HepG2 (cell line): ENCODE measurements at regions not wholly inside any gene's neighbourhood (a gene's known extent, or its start where the extent isn't known, plus 50 kb on each side); places are given as distances from the start of the nearest gene placed in this dataset.

Experiments used
- ATAC-seq: fragments of 200-7000 bp; cut with Tn5 transposase; 3 replicates; pipeline ENCODE4 v1.9.1; 2020; ENCODE audit warnings: mild to moderate bottlenecking, moderate library complexity
- BruUV-seq: library from RNA; stranded (reverse); fragments of 400-500 nt; replicated peaks from 2 replicates; lab custom pipeline; 2021; lab: Mats Ljungman, UMichigan
- CTCF ChIA-PET: fragments of 300-600 bp; formaldehyde crosslinking; extraction: SDS; loops from one replicate; lab custom pipeline; 2021; ENCODE audit warnings: low total read pairs, inconsistent platforms, low intra/inter-chr PET ratio; lab: Yijun Ruan, JAX
- POLR2A ChIA-PET: fragments of 350-600 bp; sonication (Branson Sonifier 250); formaldehyde crosslinking; loops from one replicate; lab custom pipeline; 2020; ENCODE audit warnings: antibody characterized with exemption, inconsistent platforms; lab: Yijun Ruan, JAX
- DNase-seq: peaks from one replicate; pipeline ENCODE4 v3.0.0-alpha.2; 2015; ENCODE audit warnings: low spot score
- FAIRE-seq: peaks from 3 replicates; lab custom pipeline; 2011; peaks lifted over from hg19 to GRCh38; lab: Jason Lieb, UNC
- H2AFZ ChIP-seq: one replicate; pipeline ENCODE4 v1.6.1; 2011; ENCODE audit warnings: low read length, inconsistent platforms
- H3K27ac ChIP-seq: fragments of 300-600 bp; 3 replicates; pipeline ENCODE4 v1.8.0; 2011; ENCODE audit warnings: mixed run types, mild to moderate bottlenecking, mixed read lengths, low read length, inconsistent platforms; ENCODE audit not compliant: insufficient read depth; ENCODE audit errors: extremely low read length
- H3K27me3 ChIP-seq, 2 experiments: fragments of 200-600 bp in 1 of 2; 2 replicates in 1 of 2; 3 replicates in 1 of 2; pipeline versions ENCODE4 v1.6.0 to v1.8.0; 2011; ENCODE audit warnings: low read length in 2 of 2, mild to moderate bottlenecking in 2 of 2, moderate library complexity in 2 of 2, inconsistent platforms in 1 of 2; ENCODE audit not compliant: insufficient read depth in 2 of 2, control insufficient read depth in 1 of 2
- H3K36me3 ChIP-seq, 2 experiments: fragments of 200-600 bp in 1 of 2; replicated peaks in 1 of 2; 2 replicates in 1 of 2; 3 replicates in 1 of 2; pipeline versions ENCODE4 v1.5.1 to v1.8.0; 2011; ENCODE audit warnings: low read length in 2 of 2, inconsistent platforms in 1 of 2; ENCODE audit not compliant: insufficient read depth in 2 of 2, control insufficient read depth in 1 of 2
- H3K4me1 ChIP-seq: 2 replicates; pipeline ENCODE4 v1.5.1; 2012; ENCODE audit warnings: low read length, inconsistent platforms; ENCODE audit not compliant: insufficient read depth
- H3K4me2 ChIP-seq: 2 replicates; pipeline ENCODE4 v1.6.0; 2011; ENCODE audit warnings: low read depth, low read length, inconsistent platforms
- H3K4me3 ChIP-seq, 3 experiments: fragments of 200-600 bp in 1 of 3; sonication (generic), shearing (Covaris generic) in 1 of 3; replicated peaks in 1 of 3; 2 replicates each; pipeline ENCODE4 v1.5.1; 2011 to 2016; ENCODE audit warnings: low read length in 3 of 3, inconsistent platforms in 2 of 3, low read depth in 2 of 3, mild to moderate bottlenecking in 2 of 3, control low read depth in 1 of 3, mixed read lengths in 1 of 3; ENCODE audit not compliant: insufficient read depth in 1 of 3
- H3K79me2 ChIP-seq: one replicate; pipeline ENCODE4 v1.6.1; 2011; ENCODE audit warnings: low read length, inconsistent platforms; ENCODE audit not compliant: insufficient read depth
- H3K9ac ChIP-seq: 2 replicates; pipeline ENCODE4 v1.6.0; 2011; ENCODE audit warnings: mild to moderate bottlenecking, low read depth, low read length, inconsistent platforms; ENCODE audit not compliant: insufficient read depth
- H3K9me3 ChIP-seq: 2 replicates; pipeline ENCODE4 v1.5.1; 2012; ENCODE audit warnings: mild to moderate bottlenecking, low read length
- H4K20me1 ChIP-seq: 2 replicates; pipeline ENCODE4 v1.6.0; 2011; ENCODE audit warnings: inconsistent platforms, mild to moderate bottlenecking, low read length, moderate library complexity; ENCODE audit not compliant: insufficient read depth
- AKNA ChIP-seq: sonication (generic); formaldehyde crosslinking; IDR thresholded peaks from 2 replicates; pipeline ENCODE4 v1.4.0; 2020; ENCODE audit warnings: missing genetic modification reagents, borderline replicate concordance
- CSRNP1 ChIP-seq: sonication (generic); formaldehyde crosslinking; IDR thresholded peaks from 2 replicates; pipeline ENCODE4 v1.8.1; 2023; ENCODE audit warnings: mild to moderate bottlenecking, missing genetic modification reagents
- DPF2 ChIP-seq: sonication (generic); formaldehyde crosslinking; IDR thresholded peaks from 2 replicates; pipeline ENCODE4 v1.4.0; 2020; ENCODE audit warnings: mild to moderate bottlenecking, low read depth, missing genetic modification reagents, borderline replicate concordance
- EED ChIP-seq: sonication (generic); formaldehyde crosslinking; IDR thresholded peaks from 2 replicates; pipeline ENCODE4 v1.5.0; 2020; ENCODE audit warnings: mild to moderate bottlenecking, missing genetic modification reagents
- MAFG ChIP-seq: sonication (generic); formaldehyde crosslinking; IDR thresholded peaks from 2 replicates; pipeline ENCODE4 v1.5.1; 2020; ENCODE audit warnings: mild to moderate bottlenecking, missing genetic modification reagents
- NFE2 ChIP-seq: sonication (generic); formaldehyde crosslinking; IDR thresholded peaks from 2 replicates; pipeline ENCODE4 v1.4.0; 2020; ENCODE audit warnings: missing genetic modification reagents
- NRL ChIP-seq: sonication (generic); formaldehyde crosslinking; IDR thresholded peaks from 2 replicates; pipeline ENCODE4 v1.5.0; 2020; ENCODE audit warnings: missing genetic modification reagents, mild to moderate bottlenecking, moderate library complexity, borderline replicate concordance
- RFX1 ChIP-seq: fragments of 450-650 bp; IDR thresholded peaks from 2 replicates; pipeline ENCODE4 v1.6.1; 2017
- ZBTB1 ChIP-seq: sonication (generic); formaldehyde crosslinking; IDR thresholded peaks from 2 replicates; pipeline ENCODE4 v1.4.0; 2020; ENCODE audit warnings: missing genetic modification reagents, borderline replicate concordance
- ZNF496 ChIP-seq: sonication (generic); formaldehyde crosslinking; IDR thresholded peaks from 2 replicates; pipeline ENCODE4 v1.8.1; 2023; ENCODE audit warnings: mild to moderate bottlenecking, moderate library complexity, missing genetic modification reagents; ENCODE audit not compliant: insufficient replicate concordance
- ZSCAN29 ChIP-seq: sonication (generic); formaldehyde crosslinking; conservative IDR thresholded peaks from 2 replicates; pipeline ENCODE4 v1.4.0; 2020; ENCODE audit warnings: mild to moderate bottlenecking, missing genetic modification reagents
- WGBS: methylation state at CpG from one replicate; pipeline ENCODE4 v1.1.6; 2017; ENCODE audit warnings: low lambda C conversion rate; 5-methylcytosine and 5-hydroxymethylcytosine counted together
- in situ Hi-C: cut with HindIII; loops from 2 replicates; pipeline ENCODE4 v1.10.0; 2017; ENCODE audit warnings: low pct_unique_long_range_greater_than_20kb; ENCODE audit not compliant: extremely low pct_ligation_motif_present
- intact Hi-C: fragments of 100-400 bp; cut with micrococcal nuclease; formaldehyde crosslinking; loops from one replicate; pipeline ENCODE4 v1.10.0; 2022; ENCODE audit not compliant: unreplicated experiment

DNA sequence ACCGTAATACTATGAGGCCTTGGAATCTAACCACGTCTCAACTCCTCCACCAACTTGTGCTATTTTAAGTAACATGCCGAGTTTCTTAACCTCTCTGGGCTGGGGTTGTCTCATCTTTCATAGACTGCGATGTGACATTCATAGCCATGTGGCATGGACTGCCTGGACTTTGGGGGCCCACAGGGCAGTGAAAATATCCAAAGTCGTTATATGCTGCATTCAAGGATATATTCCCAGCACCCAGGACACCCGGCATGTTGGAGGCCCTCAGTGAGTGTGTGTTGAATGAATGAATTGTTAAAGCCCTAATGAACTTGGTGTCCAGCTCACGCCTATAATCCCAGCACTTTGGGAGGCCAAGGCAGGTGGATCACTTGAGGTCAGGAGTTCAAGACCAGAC lies 203.1 kb downstream of the CBLN1 start (continued):
- TF ChIP-seq AKNA (CRISPR knock-in tag) (no peak), ZNF496 (CRISPR knock-in tag) (no peak), EED (CRISPR knock-in tag) (no peak), CSRNP1 (CRISPR knock-in tag) (no peak)

GRCh38 chr16:49078104-49078503 lies 203.5 kb downstream of the CBLN1 start:
- Histone ChIP-seq H3K9ac (no peak overlapping the region), H3K9me3 (peaks cover 20% of the 10 kb centered on the region), H3K27me3 (no peaks in the 10 kb centered on the region), H3K4me1 (no peaks in the 10 kb centered on the region), H4K20me1 (no peaks in the 10 kb centered on the region), H2AFZ (no peak overlapping the region), H3K27ac (no peak overlapping the region), H3K36me3 (no peaks in the 10 kb centered on the region), H3K79me2 (no peaks in the 10 kb centered on the region), H3K4me2 (no peak overlapping the region), H3K4me3 (no peak overlapping the region)
- in situ Hi-C loops (no loop called here), intact Hi-C loops (no loop called here)
- ATAC-seq (no peak), FAIRE-seq (no peak), DNase-seq (no peak)
- ChIA-PET CTCF (no interaction called here), POLR2A (no interaction called here)
- TF ChIP-seq ZSCAN29 (CRISPR knock-in tag): no peak
- no peak for TF ChIP-seq DPF2
- no peak for TF ChIP-seq NRL (CRISPR knock-in tag)
- no peak for TF ChIP-seq ZBTB1 (CRISPR knock-in tag)
- TF ChIP-seq NFE2 (CRISPR knock-in tag): no peak
- TF ChIP-seq MAFG: no peak
- TF ChIP-seq RFX1: no peak
- WGBS: 85% methylated on average over 1 of the region's 1 CpG
- no TSS peak for BruUV-seq
